H9 (cell line): ENCODE measurements at regions not wholly inside any gene's neighbourhood (a gene's known extent, or its start where the extent isn't known, plus 50 kb on each side); places are given as distances from the start of the nearest gene placed in this dataset.

ENCODE experiments used
- DNase-seq: peaks from one replicate; pipeline ENCODE4 v3.0.0-alpha.2; 2017
- H2AFZ ChIP-seq: one replicate; pipeline ENCODE4 v1.6.1; 2013; ENCODE audit warnings: mild to moderate bottlenecking, low read length, control low read depth, moderate library complexity
- H2AK5ac ChIP-seq: 2 replicates; pipeline ENCODE4 v1.6.1; 2013; ENCODE audit warnings: low read length, control low read depth, mixed read lengths; ENCODE audit not compliant: insufficient read length
- H2BK120ac ChIP-seq: one replicate; pipeline ENCODE4 v1.6.1; 2013; ENCODE audit warnings: low read depth, mild to moderate bottlenecking, low read length, control low read depth, inconsistent platforms; ENCODE audit not compliant: poor library complexity, severe bottlenecking
- H2BK12ac ChIP-seq: 2 replicates; pipeline ENCODE4 v1.6.1; 2013; ENCODE audit warnings: low read length, control low read depth, mixed read lengths, low read depth; ENCODE audit not compliant: insufficient read length
- H2BK15ac ChIP-seq: 2 replicates; pipeline ENCODE4 v1.6.1; 2013; ENCODE audit warnings: low read depth, low read length, control low read depth
- H2BK20ac ChIP-seq: one replicate; pipeline ENCODE4 v1.6.1; 2013; ENCODE audit warnings: low read depth, mild to moderate bottlenecking, low read length, control low read depth, inconsistent platforms; ENCODE audit not compliant: poor library complexity, severe bottlenecking
- H2BK5ac ChIP-seq: 2 replicates; pipeline ENCODE4 v1.6.1; 2013; ENCODE audit warnings: low read length, control low read depth, mixed read lengths; ENCODE audit not compliant: insufficient read length
- H3K14ac ChIP-seq: 2 replicates; pipeline ENCODE4 v1.6.1; 2013; ENCODE audit warnings: low read length, control low read depth; ENCODE audit not compliant: insufficient read depth
- H3K18ac ChIP-seq: 2 replicates; pipeline ENCODE4 v1.6.1; 2013; ENCODE audit warnings: low read depth, mild to moderate bottlenecking, mixed read lengths, low read length, control low read depth; ENCODE audit not compliant: insufficient read length
- H3K23ac ChIP-seq: 2 replicates; pipeline ENCODE4 v1.6.1; 2013; ENCODE audit warnings: low read length, control low read depth, mixed read lengths, low read depth; ENCODE audit not compliant: insufficient read length
- H3K23me2 ChIP-seq: 2 replicates; pipeline ENCODE4 v1.6.1; 2013; ENCODE audit warnings: low read depth, mild to moderate bottlenecking, mixed read lengths, low read length, control low read depth; ENCODE audit not compliant: insufficient read length, poor library complexity, severe bottlenecking
- H3K27ac ChIP-seq: 2 replicates; pipeline ENCODE4 v1.5.1; 2013; ENCODE audit warnings: low read length, control low read depth, mixed read lengths, low read depth; ENCODE audit not compliant: insufficient read length
- H3K27me3 ChIP-seq: 2 replicates; pipeline ENCODE4 v1.6.1; 2013; ENCODE audit warnings: low read length, control low read depth, inconsistent platforms; ENCODE audit not compliant: insufficient read depth
- H3K4ac ChIP-seq: 2 replicates; pipeline ENCODE4 v1.6.1; 2013; ENCODE audit warnings: low read depth, mild to moderate bottlenecking, control low read depth, inconsistent platforms, low read length, moderate library complexity
- H3K4me1 ChIP-seq: 2 replicates; pipeline ENCODE4 v1.6.1; 2013; ENCODE audit warnings: low read length, control low read depth, inconsistent platforms; ENCODE audit not compliant: insufficient read depth
- H3K4me2 ChIP-seq: 2 replicates; pipeline ENCODE4 v1.6.1; 2013; ENCODE audit warnings: low read length, control low read depth, mixed read lengths; ENCODE audit not compliant: insufficient read length, insufficient read depth
- H3K56ac ChIP-seq: 2 replicates; pipeline ENCODE4 v1.6.1; 2013; ENCODE audit warnings: low read depth, mild to moderate bottlenecking, mixed read lengths, low read length, control low read depth; ENCODE audit not compliant: insufficient read length
- H3K79me1 ChIP-seq: 2 replicates; pipeline ENCODE4 v1.6.1; 2013; ENCODE audit warnings: low read depth, mild to moderate bottlenecking, moderate library complexity, low read length, control low read depth, inconsistent platforms; ENCODE audit not compliant: insufficient read depth, poor library complexity, severe bottlenecking
- H3K79me2 ChIP-seq: 2 replicates; pipeline ENCODE4 v1.6.1; 2013; ENCODE audit warnings: low read length, control low read depth, inconsistent platforms; ENCODE audit not compliant: insufficient read depth
- H3K9ac ChIP-seq: 2 replicates; pipeline ENCODE4 v1.6.1; 2013; ENCODE audit warnings: low read length, control low read depth, mixed read lengths; ENCODE audit not compliant: insufficient read length; ENCODE audit errors: extremely low read depth
- H3K9me3 ChIP-seq: one replicate; pipeline ENCODE4 v1.6.1; 2013; ENCODE audit warnings: low read depth, low read length, inconsistent platforms; ENCODE audit not compliant: control insufficient read depth
- H3T11ph ChIP-seq: one replicate; pipeline ENCODE4 v1.6.1; 2013; ENCODE audit warnings: mild to moderate bottlenecking, low read length, control low read depth, inconsistent platforms
- H4K20me1 ChIP-seq: one replicate; pipeline ENCODE4 v1.6.1; 2013; ENCODE audit not compliant: control insufficient read depth, insufficient read length, insufficient read depth
- H4K5ac ChIP-seq: 2 replicates; pipeline ENCODE4 v1.6.1; 2013; ENCODE audit warnings: low read depth, mild to moderate bottlenecking, mixed read lengths, low read length, control low read depth; ENCODE audit not compliant: insufficient read length
- H4K8ac ChIP-seq: replicated peaks from 2 replicates; pipeline ENCODE4 v1.6.1; 2013; ENCODE audit warnings: low read length, control low read depth, mixed read lengths, low read depth; ENCODE audit not compliant: insufficient read length
- H4K91ac ChIP-seq: 2 replicates; pipeline ENCODE4 v1.6.1; 2013; ENCODE audit warnings: low read depth, mild to moderate bottlenecking, moderate library complexity, mixed read lengths, low read length, control low read depth; ENCODE audit not compliant: insufficient read length
- H3K27ac Mint-ChIP-seq, 3 experiments: 2 replicates in 2 of 3; 3 replicates in 1 of 3; pipeline ENCODE4 v1.8.0; 2020 to 2021; ENCODE audit warnings: mixed read lengths in 3 of 3, mild to moderate bottlenecking in 1 of 3, moderate library complexity in 1 of 3
- H3K27me3 Mint-ChIP-seq: 2 replicates; pipeline ENCODE4 v1.8.0; 2021; ENCODE audit warnings: low read depth, mild to moderate bottlenecking, moderate library complexity, mixed read lengths
- H3K36me3 Mint-ChIP-seq, 3 experiments: 2 replicates in 2 of 3; 3 replicates in 1 of 3; pipeline ENCODE4 v1.8.0; 2020 to 2021; ENCODE audit warnings: low read depth in 3 of 3, mixed read lengths in 3 of 3; ENCODE audit not compliant: insufficient read depth in 1 of 3
- H3K4me1 Mint-ChIP-seq, 2 experiments: 2 replicates each; pipeline ENCODE4 v1.8.0; 2020; ENCODE audit warnings: mixed read lengths in 2 of 2
- H3K4me3 Mint-ChIP-seq, 2 experiments: 2 replicates in 1 of 2; 3 replicates in 1 of 2; pipeline ENCODE4 v1.8.0; 2020 to 2021; ENCODE audit warnings: mild to moderate bottlenecking in 2 of 2, mixed read lengths in 2 of 2, moderate library complexity in 1 of 2
- H3K9me3 Mint-ChIP-seq, 2 experiments: 2 replicates in 1 of 2; 3 replicates in 1 of 2; pipeline ENCODE4 v1.8.0; 2020; ENCODE audit warnings: mild to moderate bottlenecking in 2 of 2, mixed read lengths in 2 of 2, moderate library complexity in 1 of 2
- CTCF ChIP-seq: fragments of 200-600 bp; sonication (generic); conservative IDR thresholded peaks from 3 replicates; pipeline ENCODE4 v1.8.0; 2021; ENCODE audit warnings: antibody characterized with exemption, mild to moderate bottlenecking
- WGBS: extraction: QIAGEN DNeasy Blood & Tissue Kit; methylation state at CpG from one replicate; pipeline ENCODE4 v1.1.7; 2013; ENCODE audit warnings: missing lambda C conversion rate, low lambda C conversion rate, mixed read lengths; ENCODE audit not compliant: insufficient read length; ENCODE audit errors: extremely low coverage; 5-methylcytosine and 5-hydroxymethylcytosine counted together

GRCh38 chr10:89836840-89837164 lies 135.4 kb downstream of the KIF20B start:
- Histone ChIP-seq H2BK120ac (no peak overlapping the region), H2BK12ac (no peak overlapping the region), H2BK15ac (no peak overlapping the region), H3K79me2 (no peaks in the 10 kb centered on the region), H4K8ac (no peak overlapping the region), H4K5ac (no peak overlapping the region), H3K9ac (no peak overlapping the region), H3K23ac (no peak overlapping the region), H3K27ac (no peak overlapping the region), H3K4me2 (no peak overlapping the region), H3K23me2 (no peaks in the 10 kb centered on the region), H3K79me1 (no peaks in the 10 kb centered on the region), H3K14ac (no peak overlapping the region), H2BK20ac (no peak overlapping the region), H3T11ph (no peak overlapping the region), H2AFZ (no peak overlapping the region), H4K91ac (no peak overlapping the region), H3K9me3 (no peaks in the 10 kb centered on the region), H2AK5ac (no peak overlapping the region), H3K4ac (no peak overlapping the region), H4K20me1 (no peaks in the 10 kb centered on the region), H2BK5ac (no peak overlapping the region), H3K27me3 (no peaks in the 10 kb centered on the region), H3K56ac (no peak overlapping the region), H3K18ac (no peak overlapping the region), H3K4me1 (no peaks in the 10 kb centered on the region)
- Mint-ChIP-seq H3K27ac (no peak overlapping the region), H3K4me3 (no peak overlapping the region), H3K4me1 (no peaks in the 10 kb centered on the region), H3K9me3 (no peaks in the 10 kb centered on the region; a peak in 2 of 5 replicates), H3K27me3 (no peaks in the 10 kb centered on the region; the same call in none of the 2 replicates), H3K36me3 (no peaks in the 10 kb centered on the region)
- DNase-seq = no peak
- WGBS = no CpG with 5 or more reads among the region's 12 CpGs
- no peak for TF ChIP-seq CTCF
